WTC11 (cell line): ENCODE measurements at regions not wholly inside any gene's neighbourhood (a gene's known extent, or its start where the extent isn't known, plus 50 kb on each side); places are given as distances from the start of the nearest gene placed in this dataset.
A peak's percentile ranks its signal among the peaks of the same experiment; 100 is the strongest.

Experiments
- ATAC-seq: fragments of 200-7000 bp; cut with Tn5 transposase; 2 replicates; pipeline ENCODE4 v1.10.0; 2021; ENCODE audit warnings: mild to moderate bottlenecking, moderate library complexity
- CTCF ChIA-PET: fragments of 300-600 bp; sonication (Branson Sonifier 250); formaldehyde crosslinking; loops from one replicate; lab custom pipeline; 2021; ENCODE audit warnings: antibody characterized with exemption; lab: Charles Lee
- POLR2A ChIA-PET: fragments of 350-600 bp; sonication (Branson Sonifier 250); formaldehyde crosslinking; loops from one replicate; lab custom pipeline; 2021; ENCODE audit warnings: antibody characterized with exemption; lab: Charles Lee
- DNase-seq: peaks from one replicate; pipeline ENCODE4 v3.0.0; 2021; ENCODE audit warnings: low spot score
- H3K27ac Mint-ChIP-seq: 2 replicates; pipeline ENCODE4 v1.8.0; 2021; ENCODE audit warnings: mixed read lengths
- H3K27me3 Mint-ChIP-seq: 2 replicates; pipeline ENCODE4 v1.8.0; 2021; ENCODE audit warnings: low read depth, mild to moderate bottlenecking, moderate library complexity, mixed read lengths
- H3K36me3 Mint-ChIP-seq: 2 replicates; pipeline ENCODE4 v1.8.0; 2021; ENCODE audit warnings: mixed read lengths
- H3K4me1 Mint-ChIP-seq: 2 replicates; pipeline ENCODE4 v1.8.0; 2022; ENCODE audit warnings: mixed read lengths
- H3K4me3 Mint-ChIP-seq: 2 replicates; pipeline ENCODE4 v1.8.0; 2021; ENCODE audit warnings: mild to moderate bottlenecking, moderate library complexity, mixed read lengths
- H3K9me3 Mint-ChIP-seq: 2 replicates; pipeline ENCODE4 v1.8.0; 2021; ENCODE audit warnings: mixed read lengths
- E2F1 ChIP-seq: sonication (generic); formaldehyde crosslinking; IDR thresholded peaks from 2 replicates; pipeline ENCODE4 v1.8.0; 2022; ENCODE audit warnings: mild to moderate bottlenecking, missing genetic modification reagents
- E2F4 ChIP-seq: sonication (generic); formaldehyde crosslinking; IDR thresholded peaks from 2 replicates; pipeline ENCODE4 v1.8.1; 2022; ENCODE audit warnings: low read depth, mild to moderate bottlenecking, moderate library complexity, missing genetic modification reagents, borderline replicate concordance
- EMX1 ChIP-seq: fragments of 250-450 bp; sonication (Bioruptor Pico); IDR thresholded peaks from 2 replicates; pipeline ENCODE4 v1.8.0; 2021; ENCODE audit warnings: mild to moderate bottlenecking
- FOXK1 ChIP-seq: sonication (generic); formaldehyde crosslinking; IDR thresholded peaks from 2 replicates; pipeline ENCODE4 v1.8.0; 2022; ENCODE audit warnings: mild to moderate bottlenecking, moderate library complexity, missing genetic modification reagents
- KAT7 ChIP-seq: sonication (generic); formaldehyde crosslinking; IDR thresholded peaks from 2 replicates; pipeline ENCODE4 v1.8.1; 2023; ENCODE audit warnings: missing genetic modification reagents, mild to moderate bottlenecking, borderline replicate concordance
- MLX ChIP-seq: sonication (generic); formaldehyde crosslinking; IDR thresholded peaks from 2 replicates; pipeline ENCODE4 v1.8.1; 2023; ENCODE audit warnings: mild to moderate bottlenecking, missing genetic modification reagents, moderate library complexity
- MXD4 ChIP-seq: fragments of 250-450 bp; sonication (Bioruptor Pico); IDR thresholded peaks from 2 replicates; pipeline ENCODE4 v1.8.0; 2021; ENCODE audit warnings: mild to moderate bottlenecking, moderate library complexity, borderline replicate concordance
- TCF7 ChIP-seq: sonication (generic); formaldehyde crosslinking; IDR thresholded peaks from 2 replicates; pipeline ENCODE4 v1.8.0; 2022; ENCODE audit warnings: mild to moderate bottlenecking, low read depth, missing genetic modification reagents, moderate library complexity
- TEAD4 ChIP-seq: sonication (generic); formaldehyde crosslinking; IDR thresholded peaks from 2 replicates; pipeline ENCODE4 v1.8.0; 2022; ENCODE audit warnings: mild to moderate bottlenecking, missing genetic modification reagents
- TP53 ChIP-seq: sonication (generic); formaldehyde crosslinking; IDR thresholded peaks from 2 replicates; pipeline ENCODE4 v1.8.1; 2023; ENCODE audit warnings: mild to moderate bottlenecking, missing genetic modification reagents
- USF2 ChIP-seq: sonication (generic); formaldehyde crosslinking; IDR thresholded peaks from 2 replicates; pipeline ENCODE4 v1.8.1; 2023; ENCODE audit warnings: mild to moderate bottlenecking, missing genetic modification reagents, moderate library complexity
- ZNF219 ChIP-seq: sonication (generic); formaldehyde crosslinking; IDR thresholded peaks from 2 replicates; pipeline ENCODE4 v1.8.0; 2023; ENCODE audit warnings: missing genetic modification reagents, mild to moderate bottlenecking, borderline replicate concordance
- ZNF232 ChIP-seq: sonication (generic); formaldehyde crosslinking; IDR thresholded peaks from 2 replicates; pipeline ENCODE4 v1.8.0; 2022; ENCODE audit warnings: mild to moderate bottlenecking, missing genetic modification reagents
- ZNF416 ChIP-seq: fragments of 250-450 bp; sonication (Bioruptor Pico); IDR thresholded peaks from 2 replicates; pipeline ENCODE4 v1.9.0; 2021; ENCODE audit warnings: mild to moderate bottlenecking, inconsistent platforms
- ZNF425 ChIP-seq: fragments of 250-450 bp; sonication (Bioruptor Pico); conservative IDR thresholded peaks from 2 replicates; pipeline ENCODE4 v1.9.0; 2021; ENCODE audit warnings: mild to moderate bottlenecking
- ZNF512 ChIP-seq: sonication (generic); formaldehyde crosslinking; IDR thresholded peaks from 2 replicates; pipeline ENCODE4 v1.8.1; 2022; ENCODE audit warnings: missing genetic modification reagents, borderline replicate concordance
- ZNF532 ChIP-seq: fragments of 250-450 bp; sonication (Bioruptor Pico); IDR thresholded peaks from 2 replicates; pipeline ENCODE4 v1.9.0; 2021; ENCODE audit warnings: mild to moderate bottlenecking, borderline replicate concordance
- ZSCAN18 ChIP-seq: fragments of 250-450 bp; sonication (Bioruptor Pico); IDR thresholded peaks from 2 replicates; pipeline ENCODE4 v2.1.2; 2022; ENCODE audit warnings: mild to moderate bottlenecking, moderate library complexity

- H3K27ac Mint-ChIP-seq = no peak overlapping the region
- DNase-seq = no peak
- TF ChIP-seq TEAD4 (no peak), ZSCAN18 (CRISPR knock-in tag) (no peak), ZNF416 (CRISPR knock-in tag) (no peak), MXD4 (CRISPR knock-in tag) (no peak), TCF7 (CRISPR knock-in tag) (no peak), ZNF232 (CRISPR knock-in tag) (no peak), FOXK1 (CRISPR knock-in tag) (no peak), E2F4 (CRISPR knock-in tag) (no peak), MLX (CRISPR knock-in tag) (no peak), ZNF512 (no peak), KAT7 (CRISPR knock-in tag) (no peak), ZNF219 (CRISPR knock-in tag) (no peak), E2F1 (CRISPR knock-in tag) (no peak), EMX1 (no peak), TP53 (CRISPR knock-in tag) (no peak), ZNF425 (CRISPR knock-in tag) (no peak)
- TF ChIP-seq, all 79 proteins: peak for 0
- POLR2A ChIA-PET = no interaction called here
- CTCF ChIA-PET = no interaction called here
- H3K4me1 Mint-ChIP-seq = 0 out of 2 replicates have a peak, but pooled peaks cover 4% of the 10 kb centered on the region
- H3K4me3 Mint-ChIP-seq = no peak overlapping the region
- peaks cover 4% of the 10 kb centered on the region for H3K27me3 Mint-ChIP-seq
- H3K9me3 Mint-ChIP-seq = peaks cover 9% of the 10 kb centered on the region
- H3K36me3 Mint-ChIP-seq = no peaks in the 10 kb centered on the region
- ATAC-seq = no peak
These were observed 222.8 kb upstream of the CDYL start for GRCh38 chr6:4553387-4553786.

- ATAC-seq = no peak
- peaks cover 9% of the 10 kb centered on the region for H3K9me3 Mint-ChIP-seq
- ChIA-PET POLR2A (no interaction called here), CTCF (no interaction called here)
- H3K4me1 Mint-ChIP-seq = 0 out of 2 replicates have a peak, but pooled peaks cover 4% of the 10 kb centered on the region
- no peak overlapping the region for H3K4me3 Mint-ChIP-seq
- DNase-seq = peak; percentile 23
- H3K27ac Mint-ChIP-seq = no peak overlapping the region
- H3K27me3 Mint-ChIP-seq = peaks cover 4% of the 10 kb centered on the region
- H3K36me3 Mint-ChIP-seq = no peaks in the 10 kb centered on the region
- TF ChIP-seq EMX1 = no peak
- no peak for TF ChIP-seq USF2 (CRISPR knock-in tag)
- no peak for TF ChIP-seq ZNF532 (CRISPR knock-in tag)
- TF ChIP-seq TCF7 (CRISPR knock-in tag) = no peak
These were observed 226.0 kb upstream of the CDYL start for GRCh38 chr6:4550227-4550597.
